EL (cell line): ENCODE measurements at regions not wholly inside any gene's neighbourhood (a gene's known extent, or its start where the extent isn't known, plus 50 kb on each side); places are given as distances from the start of the nearest gene placed in this dataset.

Experiments
- DNase-seq: peaks from one replicate; pipeline ENCODE4 v3.0.0-alpha.2; 2016

- peak; percentile 63 for DNase-seq
Measured at GRCh38 chr2:238963161-238963970, 115.5 kb downstream of the TWIST2 start.

- no peak for DNase-seq
Measured at GRCh38 chr2:238963971-238964328, 116.1 kb downstream of the TWIST2 start.

- DNase-seq: no peak
Measured at GRCh38 chr2:238964544-238965067, 116.7 kb downstream of the TWIST2 start.

GRCh38 chr2:238965371-238966071 is 117.6 kb downstream of the TWIST2 start:
- DNase-seq: no peak

GRCh38 chr2:238966072-238966937 is 118.4 kb downstream of the TWIST2 start:
- DNase-seq: no peak

GRCh38 chr2:238967031-238967977 is 119.4 kb downstream of the TWIST2 start:
- no peak for DNase-seq

GRCh38 chr2:238967978-238968360 is 120.1 kb downstream of the TWIST2 start:
- no peak for DNase-seq

- DNase-seq: no peak
Measured at GRCh38 chr2:238968616-238969384, 120.9 kb downstream of the TWIST2 start.

GRCh38 chr2:238969857-238970256 is 122.0 kb downstream of the TWIST2 start:
- no peak for DNase-seq

- peak; percentile 64 for DNase-seq
Measured at GRCh38 chr2:238970553-238971081, 122.7 kb downstream of the TWIST2 start.

- no peak for DNase-seq
Measured at GRCh38 chr2:238971318-238972145, 123.6 kb downstream of the TWIST2 start.

GRCh38 chr2:238972146-238972445 is 124.2 kb downstream of the TWIST2 start:
- no peak for DNase-seq

- DNase-seq: peak; percentile 81
Measured at GRCh38 chr2:238973038-238973739, 125.3 kb downstream of the TWIST2 start.

GRCh38 chr2:238974081-238974480 is 126.2 kb downstream of the TWIST2 start:
- DNase-seq: peak; percentile 69

- peak; percentile 92 for DNase-seq
Measured at GRCh38 chr2:238974501-238975166, 126.7 kb downstream of the TWIST2 start.

- DNase-seq: no peak
Measured at GRCh38 chr2:238975408-238975807, 127.5 kb downstream of the TWIST2 start.

GRCh38 chr2:238978497-238978896 is 130.6 kb downstream of the TWIST2 start:
- no peak for DNase-seq

- no peak for DNase-seq
Measured at GRCh38 chr2:238979636-238980035, 131.8 kb downstream of the TWIST2 start.
